K562 (cell line): ENCODE measurements at regions not wholly inside any gene's neighbourhood (a gene's known extent, or its start where the extent isn't known, plus 50 kb on each side); places are given as distances from the start of the nearest gene placed in this dataset.

ENCODE experiments used
- CBX1 ChIP-seq: sonication (generic); IDR thresholded peaks from 2 replicates; pipeline ENCODE4 v1.6.1; 2016; ENCODE audit warnings: antibody characterized with exemption, low read depth, mild to moderate bottlenecking
- EGR1 ChIP-seq: fragments of 450-650 bp; conservative IDR thresholded peaks from 2 replicates; pipeline ENCODE4 v1.6.1; 2017; ENCODE audit warnings: mild to moderate bottlenecking
- HDAC2 ChIP-seq: fragments of 450-650 bp; IDR thresholded peaks from 2 replicates; pipeline ENCODE4 v1.6.1; 2016; ENCODE audit warnings: mild to moderate bottlenecking
- HMGN3 ChIP-seq: IDR thresholded peaks from 2 replicates; pipeline ENCODE4 v1.6.1; 2011; ENCODE audit warnings: borderline replicate concordance, low read depth, mild to moderate bottlenecking, mixed read lengths, low read length; ENCODE audit not compliant: insufficient read length; ENCODE audit errors: extremely low read depth
- SMC3 ChIP-seq: conservative IDR thresholded peaks from 2 replicates; pipeline ENCODE4 v1.6.1; 2011; ENCODE audit warnings: low read depth, low read length, improper control_type of control experiment; ENCODE audit not compliant: insufficient read depth
- TF ChIP-seq, protein P1 (sequence below), 3 experiments: IDR thresholded peaks in 2 of 3; conservative IDR thresholded peaks in 1 of 3; 2 replicates each; pipeline ENCODE4 v1.5.1; 2011 to 2012; ENCODE audit warnings: low read length in 3 of 3, mild to moderate bottlenecking in 3 of 3, control low read depth in 2 of 3, improper control_type of control experiment in 1 of 3, inconsistent platforms in 1 of 3, low read depth in 1 of 3, mixed read lengths in 1 of 3, moderate library complexity in 1 of 3; ENCODE audit not compliant: insufficient read depth in 2 of 3
- TF ChIP-seq, protein P2 (sequence below): sonication (generic); formaldehyde crosslinking; IDR thresholded peaks from 2 replicates; pipeline ENCODE4 v1.8.1; 2022; ENCODE audit warnings: missing genetic modification reagents
- TF ChIP-seq, protein P3 (sequence below): fragments of 450-650 bp; IDR thresholded peaks from 2 replicates; pipeline ENCODE4 v1.6.1; 2016; ENCODE audit warnings: missing biosample characterization, missing genetic modification characterization

DNA sequence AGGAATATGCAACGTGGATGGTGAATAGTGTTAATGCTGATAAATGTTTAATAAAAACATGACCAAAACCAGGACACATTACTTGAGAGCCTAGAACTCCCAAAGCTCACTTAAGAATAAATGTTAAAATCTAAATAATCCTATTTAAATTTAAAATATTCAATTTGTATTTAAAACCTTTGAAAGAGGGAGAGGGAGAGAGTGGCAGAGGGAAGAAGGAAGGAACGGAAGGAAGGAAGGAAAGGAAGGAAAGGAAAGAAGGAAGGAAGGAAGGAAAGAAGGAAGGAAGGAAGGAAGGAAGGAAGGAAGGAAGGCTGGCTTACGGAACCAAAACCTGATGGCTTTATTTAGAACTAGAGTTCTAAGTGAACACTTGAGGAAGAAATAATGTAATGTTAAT, 324.1 kb upstream of the SYT4 start:
- TF ChIP-seq CBX1 (no peak), HMGN3 (no peak), EGR1 (no peak), HDAC2 (no peak), SMC3 (no peak)
- TF ChIP-seq, protein P1, sequence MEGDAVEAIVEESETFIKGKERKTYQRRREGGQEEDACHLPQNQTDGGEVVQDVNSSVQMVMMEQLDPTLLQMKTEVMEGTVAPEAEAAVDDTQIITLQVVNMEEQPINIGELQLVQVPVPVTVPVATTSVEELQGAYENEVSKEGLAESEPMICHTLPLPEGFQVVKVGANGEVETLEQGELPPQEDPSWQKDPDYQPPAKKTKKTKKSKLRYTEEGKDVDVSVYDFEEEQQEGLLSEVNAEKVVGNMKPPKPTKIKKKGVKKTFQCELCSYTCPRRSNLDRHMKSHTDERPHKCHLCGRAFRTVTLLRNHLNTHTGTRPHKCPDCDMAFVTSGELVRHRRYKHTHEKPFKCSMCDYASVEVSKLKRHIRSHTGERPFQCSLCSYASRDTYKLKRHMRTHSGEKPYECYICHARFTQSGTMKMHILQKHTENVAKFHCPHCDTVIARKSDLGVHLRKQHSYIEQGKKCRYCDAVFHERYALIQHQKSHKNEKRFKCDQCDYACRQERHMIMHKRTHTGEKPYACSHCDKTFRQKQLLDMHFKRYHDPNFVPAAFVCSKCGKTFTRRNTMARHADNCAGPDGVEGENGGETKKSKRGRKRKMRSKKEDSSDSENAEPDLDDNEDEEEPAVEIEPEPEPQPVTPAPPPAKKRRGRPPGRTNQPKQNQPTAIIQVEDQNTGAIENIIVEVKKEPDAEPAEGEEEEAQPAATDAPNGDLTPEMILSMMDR (IDR thresholded peaks at IDR 0.05 in 2 of 3, conservative IDR thresholded peaks at IDR 0.05 in 1 of 3; ENCODE audit: insufficient read depth in 2 of 3, low read depth in 1 of 3, low read length in 3 of 3), result no peak
- TF ChIP-seq, protein P2, sequence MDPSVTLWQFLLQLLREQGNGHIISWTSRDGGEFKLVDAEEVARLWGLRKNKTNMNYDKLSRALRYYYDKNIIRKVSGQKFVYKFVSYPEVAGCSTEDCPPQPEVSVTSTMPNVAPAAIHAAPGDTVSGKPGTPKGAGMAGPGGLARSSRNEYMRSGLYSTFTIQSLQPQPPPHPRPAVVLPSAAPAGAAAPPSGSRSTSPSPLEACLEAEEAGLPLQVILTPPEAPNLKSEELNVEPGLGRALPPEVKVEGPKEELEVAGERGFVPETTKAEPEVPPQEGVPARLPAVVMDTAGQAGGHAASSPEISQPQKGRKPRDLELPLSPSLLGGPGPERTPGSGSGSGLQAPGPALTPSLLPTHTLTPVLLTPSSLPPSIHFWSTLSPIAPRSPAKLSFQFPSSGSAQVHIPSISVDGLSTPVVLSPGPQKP (CRISPR knock-in tag), result no peak
- TF ChIP-seq, protein P3, sequence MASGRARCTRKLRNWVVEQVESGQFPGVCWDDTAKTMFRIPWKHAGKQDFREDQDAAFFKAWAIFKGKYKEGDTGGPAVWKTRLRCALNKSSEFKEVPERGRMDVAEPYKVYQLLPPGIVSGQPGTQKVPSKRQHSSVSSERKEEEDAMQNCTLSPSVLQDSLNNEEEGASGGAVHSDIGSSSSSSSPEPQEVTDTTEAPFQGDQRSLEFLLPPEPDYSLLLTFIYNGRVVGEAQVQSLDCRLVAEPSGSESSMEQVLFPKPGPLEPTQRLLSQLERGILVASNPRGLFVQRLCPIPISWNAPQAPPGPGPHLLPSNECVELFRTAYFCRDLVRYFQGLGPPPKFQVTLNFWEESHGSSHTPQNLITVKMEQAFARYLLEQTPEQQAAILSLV, result no peak
